Liver (tissue), 3 donors: ENCODE measurements at regions not wholly inside any gene's neighbourhood (a gene's known extent, or its start where the extent isn't known, plus 50 kb on each side); places are given as distances from the start of the nearest gene placed in this dataset.

Experiments used
- CTCF ChIP-seq: fragments of 150-350 bp; IDR thresholded peaks from 2 replicates; pipeline ENCODE4 v1.5.1; 2017; ENCODE audit warnings: improper control_type of control experiment, low read depth, low read length; ENCODE audit not compliant: missing input control
- HNF4A ChIP-seq, 2 donors: conservative IDR thresholded peaks; 2 replicates each; pipeline ENCODE4 v1.6.1; 2016; ENCODE audit warnings: antibody characterized with exemption in 2 of 2, mild to moderate bottlenecking in 2 of 2
- JUND ChIP-seq, 2 donors: IDR thresholded peaks; 2 replicates each; pipeline ENCODE4 v1.6.1; 2016; ENCODE audit warnings: antibody characterized with exemption in 2 of 2
- RAD21 ChIP-seq, 2 donors: IDR thresholded peaks; 2 replicates each; pipeline ENCODE4 v1.6.1; 2016; ENCODE audit warnings: antibody characterized with exemption in 2 of 2, mild to moderate bottlenecking in 2 of 2
- RXRA ChIP-seq, 2 donors: IDR thresholded peaks; 2 replicates each; pipeline ENCODE4 v1.6.1; 2017 to 2018; ENCODE audit warnings: antibody characterized with exemption in 2 of 2, mild to moderate bottlenecking in 1 of 2
- TAF1 ChIP-seq: conservative IDR thresholded peaks from 2 replicates; pipeline ENCODE4 v1.6.1; 2016; ENCODE audit warnings: antibody characterized with exemption, mild to moderate bottlenecking
- YY1 ChIP-seq: IDR thresholded peaks from 2 replicates; pipeline ENCODE4 v1.6.1; 2016; ENCODE audit warnings: antibody characterized with exemption, mild to moderate bottlenecking
- ZBTB33 ChIP-seq: IDR thresholded peaks from 2 replicates; pipeline ENCODE4 v1.6.1; 2016; ENCODE audit warnings: antibody characterized with exemption
- donor health status: healthy.
- donor health status: healthy.

DNA sequence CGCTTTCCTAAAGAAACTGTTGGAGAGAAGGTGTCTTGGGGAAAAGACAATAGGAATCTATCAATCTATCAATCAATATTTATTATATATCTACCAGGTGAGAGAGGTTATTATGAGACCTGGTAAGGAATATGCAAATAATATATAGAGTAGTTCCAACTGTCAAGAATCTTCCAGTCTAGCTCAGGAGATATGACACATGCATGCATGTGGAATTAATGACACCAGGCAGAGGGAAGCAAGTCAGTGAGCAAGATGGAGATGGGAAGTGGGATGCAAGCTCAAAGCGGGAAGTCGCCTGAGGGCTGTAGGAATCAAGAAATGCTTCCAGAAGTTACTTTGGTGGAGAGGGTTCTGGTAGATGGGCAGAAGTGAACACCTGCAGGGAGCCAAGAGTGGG is 187.4 kb upstream of the NRP1 start:
- TF ChIP-seq RAD21 (IDR thresholded peaks at IDR 0.05) (no peak), RXRA (IDR thresholded peaks at IDR 0.05) (no peak), CTCF (no peak), JUND (IDR thresholded peaks at IDR 0.05) (no peak), ZBTB33 (no peak), YY1 (no peak), TAF1 (no peak), HNF4A (conservative IDR thresholded peaks at IDR 0.05) (no peak)
